CD8-positive, alpha-beta memory T cell (primary cell): ENCODE measurements at regions not wholly inside any gene's neighbourhood (a gene's known extent, or its start where the extent isn't known, plus 50 kb on each side); places are given as distances from the start of the nearest gene placed in this dataset.

ENCODE experiments used
- CTCF ChIA-PET: fragments of 350-600 bp; sonication (Branson Sonifier 250); formaldehyde crosslinking; loops from one replicate; lab custom pipeline; 2021; ENCODE audit warnings: antibody characterized with exemption; lab: Charles Lee
- POLR2A ChIA-PET: fragments of 350-600 bp; sonication (Branson Sonifier 250); formaldehyde crosslinking; loops from one replicate; lab custom pipeline; 2021; ENCODE audit warnings: antibody characterized with exemption; lab: Charles Lee
- DNase-seq, 5 donors: peaks; one replicate each; pipeline versions ENCODE4 v3.0.0 to v3.0.0-alpha.2; 2020 to 2022; ENCODE audit warnings: mixed read lengths in 1 of 5
- H3K27ac ChIP-seq: one replicate; pipeline ENCODE4 v1.7.0; 2013; ENCODE audit warnings: low read depth, mild to moderate bottlenecking, low read length, moderate library complexity
- H3K27me3 ChIP-seq: 2 replicates; pipeline ENCODE4 v1.7.0; 2013; ENCODE audit warnings: low read length, mild to moderate bottlenecking; ENCODE audit not compliant: insufficient read depth, poor library complexity, severe bottlenecking
- H3K36me3 ChIP-seq: 2 replicates; pipeline ENCODE4 v1.7.0; 2013; ENCODE audit warnings: mild to moderate bottlenecking, low read length, moderate library complexity; ENCODE audit not compliant: insufficient read depth
- H3K4me1 ChIP-seq: 2 replicates; pipeline ENCODE4 v1.7.0; 2013; ENCODE audit warnings: mild to moderate bottlenecking, low read length, moderate library complexity; ENCODE audit not compliant: insufficient read depth
- H3K4me3 ChIP-seq: 2 replicates; pipeline ENCODE4 v1.7.0; 2013; ENCODE audit warnings: mild to moderate bottlenecking, low read length
- H3K9me3 ChIP-seq: 2 replicates; pipeline ENCODE4 v1.7.0; 2013; ENCODE audit warnings: mild to moderate bottlenecking, low read length
- H3K27ac Mint-ChIP-seq, 8 donors: one replicate each; pipeline ENCODE4 v1.8.0; 2020 to 2021; ENCODE audit warnings: mixed read lengths in 8 of 8, mild to moderate bottlenecking in 6 of 8, inconsistent platforms in 3 of 8, moderate library complexity in 3 of 8
- H3K27me3 Mint-ChIP-seq, 2 donors: one replicate each; pipeline ENCODE4 v1.8.0; 2020 to 2021; ENCODE audit warnings: mixed read lengths in 2 of 2, mild to moderate bottlenecking in 1 of 2, moderate library complexity in 1 of 2
- H3K36me3 Mint-ChIP-seq, 3 donors: one replicate each; pipeline ENCODE4 v1.8.0; 2020 to 2021; ENCODE audit warnings: mixed read lengths in 3 of 3, inconsistent platforms in 1 of 3, mild to moderate bottlenecking in 1 of 3
- H3K4me1 Mint-ChIP-seq, 3 donors: one replicate each; pipeline ENCODE4 v1.8.0; 2020 to 2021; ENCODE audit warnings: mixed read lengths in 3 of 3, inconsistent platforms in 1 of 3, mild to moderate bottlenecking in 1 of 3
- H3K4me3 Mint-ChIP-seq, 7 donors: one replicate each; pipeline ENCODE4 v1.8.0; 2020 to 2021; ENCODE audit warnings: mixed read lengths in 7 of 7, mild to moderate bottlenecking in 6 of 7, moderate library complexity in 4 of 7, inconsistent platforms in 2 of 7
- H3K9me3 Mint-ChIP-seq, 5 donors: one replicate each; pipeline ENCODE4 v1.8.0; 2020 to 2022; ENCODE audit warnings: mixed read lengths in 5 of 5, mild to moderate bottlenecking in 3 of 5, moderate library complexity in 2 of 5, inconsistent platforms in 1 of 5

GRCh38 chr2:8236391-8236790 lies 445.5 kb upstream of the ID2 start:
- Histone ChIP-seq H3K4me3 (no peak overlapping the region), H3K27me3 (no peaks in the 10 kb centered on the region), H3K36me3 (no peaks in the 10 kb centered on the region), H3K27ac (no peak overlapping the region), H3K9me3 (no peaks in the 10 kb centered on the region), H3K4me1 (no peaks in the 10 kb centered on the region)
- POLR2A ChIA-PET, result no interaction called here
- Mint-ChIP-seq H3K4me1 (peaks cover 5 to 15% (median 13%) of the 10 kb centered on the region in 3 donors), H3K27ac (no peak overlapping the region), H3K4me3 (no peak overlapping the region), H3K27me3 (peaks cover 2 to 5% of the 10 kb centered on the region in 2 donors), H3K36me3 (peaks cover 0 to 7% (median 0%) of the 10 kb centered on the region in 3 donors), H3K9me3 (peaks cover 0 to under 1% (median 0%) of the 10 kb centered on the region in 5 donors)
- DNase-seq, result no peak
- CTCF ChIA-PET, result no interaction called here

GRCh38 chr2:8238521-8239230 lies 443.2 kb upstream of the ID2 start:
- no peak for DNase-seq
- no peak overlapping the region for H3K27ac ChIP-seq
- H3K4me1 ChIP-seq, result no peaks in the 10 kb centered on the region
- no peak overlapping the region for H3K4me3 ChIP-seq
- no peaks in the 10 kb centered on the region for H3K9me3 ChIP-seq
- no peaks in the 10 kb centered on the region for H3K27me3 ChIP-seq
- H3K9me3 Mint-ChIP-seq, result peaks cover under 1 to 5% (median 2%) of the 10 kb centered on the region in 5 donors
- no peaks in the 10 kb centered on the region for H3K36me3 ChIP-seq
- H3K36me3 Mint-ChIP-seq, result peaks cover 0 to 21% (median 5%) of the 10 kb centered on the region in 3 donors
- peaks cover 2 to 5% of the 10 kb centered on the region in 2 donors for H3K27me3 Mint-ChIP-seq
- no peak overlapping the region for H3K27ac Mint-ChIP-seq
- ChIA-PET POLR2A (no interaction called here), CTCF (no interaction called here)
- peaks cover 5 to 15% (median 13%) of the 10 kb centered on the region in 3 donors for H3K4me1 Mint-ChIP-seq
- no peak overlapping the region for H3K4me3 Mint-ChIP-seq

- peaks cover 2 to 5% of the 10 kb centered on the region in 2 donors for H3K27me3 Mint-ChIP-seq
- H3K9me3 ChIP-seq, result no peaks in the 10 kb centered on the region
- H3K36me3 ChIP-seq, result no peaks in the 10 kb centered on the region
- no peak overlapping the region for H3K4me3 ChIP-seq
- H3K9me3 Mint-ChIP-seq, result peaks cover 1 to 7% (median 5%) of the 10 kb centered on the region in 5 donors
- H3K4me3 Mint-ChIP-seq, result no peak overlapping the region
- H3K36me3 Mint-ChIP-seq, result peaks cover 0 to 30% (median 5%) of the 10 kb centered on the region in 3 donors
- H3K4me1 ChIP-seq, result no peaks in the 10 kb centered on the region
- POLR2A ChIA-PET, result no interaction called here
- no peaks in the 10 kb centered on the region for H3K27me3 ChIP-seq
- DNase-seq, result no peak
- H3K27ac ChIP-seq, result no peak overlapping the region
- H3K27ac Mint-ChIP-seq, result no peak overlapping the region
- CTCF ChIA-PET, result no interaction called here
- H3K4me1 Mint-ChIP-seq, result peaks cover 5 to 15% (median 13%) of the 10 kb centered on the region in 3 donors
Measured at GRCh38 chr2:8239531-8240088, 442.2 kb upstream of the ID2 start.

GRCh38 chr2:8241317-8241716 lies 440.5 kb upstream of the ID2 start:
- Mint-ChIP-seq H3K4me1 (peaks cover 5 to 15% (median 13%) of the 10 kb centered on the region in 3 donors), H3K27me3 (peaks cover 0 to 5% of the 10 kb centered on the region in 2 donors), H3K27ac (no peak overlapping the region), H3K4me3 (no peak overlapping the region), H3K9me3 (peaks cover 5 to 12% (median 8%) of the 10 kb centered on the region in 5 donors), H3K36me3 (peaks cover 0 to 43% (median 7%) of the 10 kb centered on the region in 3 donors)
- ChIA-PET POLR2A (no interaction called here), CTCF (no interaction called here)
- Histone ChIP-seq H3K4me3 (no peak overlapping the region), H3K9me3 (no peaks in the 10 kb centered on the region), H3K27ac (no peak overlapping the region), H3K4me1 (no peaks in the 10 kb centered on the region), H3K36me3 (no peaks in the 10 kb centered on the region), H3K27me3 (no peaks in the 10 kb centered on the region)
- DNase-seq, result no peak

- Histone ChIP-seq H3K4me1 (no peaks in the 10 kb centered on the region), H3K9me3 (no peaks in the 10 kb centered on the region), H3K27ac (no peak overlapping the region), H3K4me3 (no peak overlapping the region), H3K36me3 (no peaks in the 10 kb centered on the region), H3K27me3 (no peaks in the 10 kb centered on the region)
- ChIA-PET CTCF (no interaction called here), POLR2A (no interaction called here)
- no peak for DNase-seq
- Mint-ChIP-seq H3K4me1 (peaks cover 5 to 15% (median 13%) of the 10 kb centered on the region in 3 donors), H3K9me3 (peaks cover 5 to 16% (median 12%) of the 10 kb centered on the region in 5 donors), H3K36me3 (peaks cover 0 to 51% (median 9%) of the 10 kb centered on the region in 3 donors), H3K27ac (no peak overlapping the region), H3K4me3 (no peak overlapping the region), H3K27me3 (no peaks in the 10 kb centered on the region)
Measured at GRCh38 chr2:8242739-8243138, 439.1 kb upstream of the ID2 start.

- H3K27ac Mint-ChIP-seq, result no peak overlapping the region
- H3K4me1 Mint-ChIP-seq, result peaks cover 2 to 10% (median 8%) of the 10 kb centered on the region in 3 donors
- H3K27me3 Mint-ChIP-seq, result peaks cover 0 to 2% of the 10 kb centered on the region in 2 donors
- H3K4me3 Mint-ChIP-seq, result no peak overlapping the region
- H3K9me3 Mint-ChIP-seq, result peaks cover 5 to 16% (median 12%) of the 10 kb centered on the region in 5 donors
- no peak overlapping the region for H3K4me3 ChIP-seq
- ChIA-PET CTCF (no interaction called here), POLR2A (no interaction called here)
- no peak overlapping the region for H3K27ac ChIP-seq
- no peaks in the 10 kb centered on the region for H3K9me3 ChIP-seq
- peaks cover 0 to 51% (median 9%) of the 10 kb centered on the region in 3 donors for H3K36me3 Mint-ChIP-seq
- no peaks in the 10 kb centered on the region for H3K4me1 ChIP-seq
- H3K27me3 ChIP-seq, result no peaks in the 10 kb centered on the region
- H3K36me3 ChIP-seq, result no peaks in the 10 kb centered on the region
- DNase-seq, result no peak
Measured at GRCh38 chr2:8243748-8244400, 438.0 kb upstream of the ID2 start.

- H3K4me1 ChIP-seq, result no peaks in the 10 kb centered on the region
- no peak overlapping the region for H3K4me3 ChIP-seq
- Mint-ChIP-seq H3K27ac (peak overlapping the region in 1 of 8 donors; percentile 78), H3K4me3 (no peak overlapping the region), H3K36me3 (peaks cover 0 to 52% (median 9%) of the 10 kb centered on the region in 3 donors), H3K4me1 (peaks cover 0 to 4% (median 3%) of the 10 kb centered on the region in 3 donors), H3K9me3 (peaks cover 5 to 16% (median 12%) of the 10 kb centered on the region in 5 donors), H3K27me3 (peaks cover 0 to 2% of the 10 kb centered on the region in 2 donors)
- CTCF ChIA-PET, result no interaction called here
- H3K27ac ChIP-seq, result no peak overlapping the region
- POLR2A ChIA-PET, result no interaction called here
- no peak for DNase-seq
- H3K9me3 ChIP-seq, result no peaks in the 10 kb centered on the region
- no peaks in the 10 kb centered on the region for H3K36me3 ChIP-seq
- H3K27me3 ChIP-seq, result no peaks in the 10 kb centered on the region
Measured at GRCh38 chr2:8244639-8245038, 437.2 kb upstream of the ID2 start.

GRCh38 chr2:8246137-8246536 lies 435.7 kb upstream of the ID2 start:
- POLR2A ChIA-PET, result no interaction called here

More at GRCh38 chr2:8246137-8246536, 435.7 kb upstream of the ID2 start:
- peaks cover 0 to 66% (median 9%) of the 10 kb centered on the region in 3 donors for H3K36me3 Mint-ChIP-seq
- no peak overlapping the region for H3K4me3 Mint-ChIP-seq
- no peaks in the 10 kb centered on the region for H3K4me1 Mint-ChIP-seq
- H3K36me3 ChIP-seq, result no peaks in the 10 kb centered on the region
- CTCF ChIA-PET, result no interaction called here
- no peak for DNase-seq
- H3K9me3 ChIP-seq, result no peaks in the 10 kb centered on the region
- no peak overlapping the region for H3K27ac Mint-ChIP-seq
- H3K4me1 ChIP-seq, result no peaks in the 10 kb centered on the region
- no peak overlapping the region for H3K27ac ChIP-seq
- H3K9me3 Mint-ChIP-seq, result peaks cover 5 to 16% (median 14%) of the 10 kb centered on the region in 5 donors
- no peaks in the 10 kb centered on the region for H3K27me3 ChIP-seq
- peaks cover 0 to 5% of the 10 kb centered on the region in 2 donors for H3K27me3 Mint-ChIP-seq
- H3K4me3 ChIP-seq, result no peak overlapping the region
